ENCODE measurements at regions not wholly inside any gene's neighbourhood (a gene's known extent, or its start where the extent isn't known, plus 50 kb on each side); places are given as distances from the start of the nearest gene placed in this dataset.

GRCh38 chr5:5645198-5645597 is 222.7 kb downstream of the ICE1 start:
- Histone ChIP-seq H3K4me2 (ENCODE audit: insufficient read depth in 1 of 2, low read depth in 2 of 2, low read length in 2 of 2) (no peak overlapping the region), H3K4ac (replicated peaks; ENCODE audit: insufficient read length, low read depth, low read length) (no peak overlapping the region), H2BK20ac (ENCODE audit: low read length) (no peak overlapping the region), H2BK5ac (ENCODE audit: low read depth, low read length) (no peak overlapping the region), H3K27me3 (replicated peaks in 1 of 4; ENCODE audit: control insufficient read depth in 3 of 4, extremely low read depth in 1 of 4, insufficient read depth in 3 of 4, low read length in 3 of 4) (no peaks in the 10 kb centered on the region), H2AFZ (ENCODE audit: low read length) (no peak overlapping the region), H3K4me1 (replicated peaks in 1 of 4; ENCODE audit: control insufficient read depth in 3 of 4, insufficient read depth in 4 of 4, low read length in 3 of 4) (no peaks in the 10 kb centered on the region; a peak in 1 of 7 replicates), H3K14ac (ENCODE audit: insufficient read length) (no peak overlapping the region), H3K4me3 (ENCODE audit: extremely low read depth in 1 of 4, insufficient read depth in 2 of 4, low read depth in 3 of 4, low read length in 4 of 4) (no peak overlapping the region), H4K91ac (replicated peaks; ENCODE audit: insufficient read length, low read length) (no peak overlapping the region), H3K27ac (ENCODE audit: low read depth, low read length) (no peak overlapping the region), H2AK5ac (ENCODE audit: low read depth, low read length) (no peak overlapping the region), H3K56ac (replicated peaks; ENCODE audit: insufficient read length, low read depth, low read length) (no peak overlapping the region), H2BK15ac (ENCODE audit: low read length) (no peak overlapping the region), H3K36me3 (ENCODE audit: control insufficient read depth in 2 of 4, insufficient read depth in 4 of 4, low read length in 3 of 4) (no peaks in the 10 kb centered on the region), H3K23me2 (ENCODE audit: low read depth, low read length) (no peaks in the 10 kb centered on the region), H3K9me3 (ENCODE audit: insufficient read depth in 2 of 2, low read depth in 1 of 2, low read length in 1 of 2) (no peaks in the 10 kb centered on the region), H3K79me1 (ENCODE audit: low read depth, low read length) (no peaks in the 10 kb centered on the region), H3K9ac (replicated peaks in 1 of 4; ENCODE audit: extremely low read depth in 1 of 4, low read depth in 3 of 4, low read length in 3 of 4) (no peak overlapping the region), H2BK120ac (replicated peaks; ENCODE audit: low read depth, low read length) (no peak overlapping the region), H4K8ac (ENCODE audit: extremely low read depth, insufficient read depth, low read length) (no peak overlapping the region), H4K20me1 (replicated peaks in 1 of 2; ENCODE audit: control insufficient read depth in 1 of 2, insufficient read depth in 2 of 2, low read length in 2 of 2) (no peaks in the 10 kb centered on the region), H4K5ac (ENCODE audit: insufficient read length, low read depth, low read length) (no peak overlapping the region), H3K18ac (ENCODE audit: extremely low read depth, low read length) (no peak overlapping the region), H3K23ac (ENCODE audit: insufficient read length) (no peak overlapping the region), H2BK12ac (ENCODE audit: low read depth, low read length) (no peak overlapping the region), H3K79me2 (ENCODE audit: control insufficient read depth in 1 of 2, insufficient read depth in 2 of 2, low read length in 2 of 2) (no peaks in the 10 kb centered on the region)
- FAIRE-seq (no peak), DNase-seq (ENCODE audit: low read depth in 1 of 2, low spot score in 2 of 2) (no peak)
- POLR2A ChIA-PET (ENCODE audit: partially characterized antibody): no interaction called here
- CTCF ChIA-PET (ENCODE audit: partially characterized antibody): interaction anchor here (0.6 to 1.9 kb wide), 2 partner anchors 13 to 54 kb away, joined by 3 to 6 read pairs; no protein-coding TSS in a partner anchor
- WGBS, 2 experiments (ENCODE audit: extremely low coverage in 1 of 2, insufficient coverage in 1 of 2, insufficient read length in 1 of 2, insufficient replicate concordance in 2 of 2, low coverage in 1 of 2, low lambda C conversion rate in 2 of 2, missing lambda C conversion rate in 1 of 2): 90% methylated on average over 2 of the region's 2 CpGs; no CpG with 5 or more reads in 1 of the 2 experiments
- no peak for TF ChIP-seq NRF1 (IDR thresholded peaks at IDR 0.05; ENCODE audit: low read depth, low read length)
- no peak for TF ChIP-seq SAP30 (IDR thresholded peaks at IDR 0.05; ENCODE audit: insufficient read depth, insufficient replicate concordance, low read length)

All from H1 (cell line).